CD14-positive monocyte (primary cell): ENCODE measurements at regions not wholly inside any gene's neighbourhood (a gene's known extent, or its start where the extent isn't known, plus 50 kb on each side); places are given as distances from the start of the nearest gene placed in this dataset.

Experiments
- DNase-seq, 3 donors: peaks; one replicate each; pipeline ENCODE4 v3.0.0-alpha.2; 2011 to 2022
- H2AFZ ChIP-seq: 2 replicates; pipeline ENCODE4 v1.6.0; 2012; ENCODE audit warnings: mild to moderate bottlenecking, low read depth, low read length, inconsistent platforms; ENCODE audit not compliant: insufficient read depth, poor library complexity, severe bottlenecking
- H3K27ac ChIP-seq, 2 donors: 1 replicate in 1 of 2; 2 replicates in 1 of 2; pipeline ENCODE4 v1.5.1; 2012 to 2013; ENCODE audit warnings: low read length in 2 of 2, control low read depth in 1 of 2, inconsistent platforms in 1 of 2, low read depth in 1 of 2, mild to moderate bottlenecking in 1 of 2
- H3K27me3 ChIP-seq, 2 donors: one replicate each; pipeline versions ENCODE4 v1.6.0 to v1.6.1; 2011 to 2013; ENCODE audit warnings: low read length in 2 of 2; ENCODE audit not compliant: control insufficient read depth in 2 of 2, insufficient read depth in 2 of 2
- H3K36me3 ChIP-seq, 2 donors: replicated peaks in 1 of 2; 1 replicate in 1 of 2; 2 replicates in 1 of 2; pipeline versions ENCODE4 v1.5.1 to v1.6.1; 2012 to 2013; ENCODE audit warnings: low read length in 2 of 2, control low read depth in 1 of 2, inconsistent platforms in 1 of 2, mild to moderate bottlenecking in 1 of 2; ENCODE audit not compliant: insufficient read depth in 2 of 2, control insufficient read depth in 1 of 2
- H3K4me1 ChIP-seq, 2 donors: 1 replicate in 1 of 2; 2 replicates in 1 of 2; pipeline versions ENCODE4 v1.5.1 to v1.6.1; 2012 to 2013; ENCODE audit warnings: low read length in 2 of 2, control low read depth in 1 of 2, inconsistent platforms in 1 of 2, mild to moderate bottlenecking in 1 of 2, moderate library complexity in 1 of 2; ENCODE audit not compliant: insufficient read depth in 2 of 2, control insufficient read depth in 1 of 2
- H3K4me2 ChIP-seq: replicated peaks from 2 replicates; pipeline ENCODE3; 2012; ENCODE audit warnings: low read length, moderate library complexity, mild to moderate bottlenecking; ENCODE audit not compliant: poor library complexity, severe bottlenecking; ENCODE audit errors: extremely low read depth
- H3K4me3 ChIP-seq, 3 experiments: fragments of 200-600 bp in 1 of 3; sonication (generic) in 1 of 3; replicated peaks in 1 of 3; 1 replicate in 2 of 3; 2 replicates in 1 of 3; pipeline ENCODE4 v1.5.1; 2011 to 2013; ENCODE audit warnings: low read length in 3 of 3, mild to moderate bottlenecking in 3 of 3, control low read depth in 2 of 3, low read depth in 2 of 3, inconsistent platforms in 1 of 3, moderate library complexity in 1 of 3
- H3K79me2 ChIP-seq: 2 replicates; pipeline ENCODE4 v1.6.0; 2012; ENCODE audit warnings: mild to moderate bottlenecking, control low read depth, inconsistent platforms, low read length, moderate library complexity; ENCODE audit not compliant: insufficient read depth
- H3K9ac ChIP-seq: 2 replicates; pipeline ENCODE4 v1.6.0; 2017; ENCODE audit warnings: low read length, mild to moderate bottlenecking; ENCODE audit not compliant: insufficient read depth, poor library complexity, severe bottlenecking
- H3K9me3 ChIP-seq, 2 donors: replicated peaks in 1 of 2; 1 replicate in 1 of 2; 2 replicates in 1 of 2; pipeline versions ENCODE4 v1.5.1 to v1.6.1; 2012 to 2013; ENCODE audit warnings: low read length in 2 of 2, control low read depth in 1 of 2; ENCODE audit not compliant: control insufficient read depth in 1 of 2, insufficient read depth in 1 of 2
- H4K20me1 ChIP-seq: 2 replicates; pipeline ENCODE4 v1.6.0; 2012; ENCODE audit warnings: mild to moderate bottlenecking, low read length, control low read depth, moderate library complexity; ENCODE audit not compliant: insufficient read depth
- H3K27ac Mint-ChIP-seq, 7 donors: one replicate each; pipeline ENCODE4 v1.8.0; 2020; ENCODE audit warnings: mild to moderate bottlenecking in 7 of 7, mixed read lengths in 7 of 7, moderate library complexity in 6 of 7, inconsistent platforms in 2 of 7
- H3K27me3 Mint-ChIP-seq, 3 donors: one replicate each; pipeline ENCODE4 v1.8.0; 2021 to 2022; ENCODE audit warnings: low read depth in 3 of 3, mild to moderate bottlenecking in 3 of 3, mixed read lengths in 3 of 3, moderate library complexity in 3 of 3, inconsistent platforms in 1 of 3
- H3K36me3 Mint-ChIP-seq, 2 donors: one replicate each; pipeline ENCODE4 v1.8.0; 2020; ENCODE audit warnings: mixed read lengths in 2 of 2, inconsistent platforms in 1 of 2, mild to moderate bottlenecking in 1 of 2
- H3K4me1 Mint-ChIP-seq: one replicate; pipeline ENCODE4 v1.8.0; 2020; ENCODE audit warnings: mild to moderate bottlenecking, mixed read lengths
- H3K4me3 Mint-ChIP-seq, 2 donors: one replicate each; pipeline ENCODE4 v1.8.0; 2020; ENCODE audit warnings: mild to moderate bottlenecking in 2 of 2, mixed read lengths in 2 of 2, moderate library complexity in 1 of 2
- H3K9me3 Mint-ChIP-seq, 7 donors: one replicate each; pipeline ENCODE4 v1.8.0; 2020 to 2022; ENCODE audit warnings: mixed read lengths in 7 of 7, mild to moderate bottlenecking in 6 of 7, moderate library complexity in 6 of 7, inconsistent platforms in 2 of 7
- WGBS: methylation state at CpG from one replicate; pipeline ENCODE4 v1.1.5; 2013; ENCODE audit warnings: missing lambda C conversion rate; ENCODE audit not compliant: insufficient coverage; 5-methylcytosine and 5-hydroxymethylcytosine counted together
- intact Hi-C, 2 donors: fragments of 100-400 bp; cut with micrococcal nuclease; formaldehyde crosslinking; loops; one replicate each; pipeline versions ENCODE4 v1.15.0 to v1.15.1; 2023
- TF ChIP-seq, protein P1 (sequence below): fragments of 200-600 bp; IDR thresholded peaks from one replicate; pipeline ENCODE4 v1.8.0; 2022; ENCODE audit warnings: antibody characterized with exemption, mild to moderate bottlenecking

DNA sequence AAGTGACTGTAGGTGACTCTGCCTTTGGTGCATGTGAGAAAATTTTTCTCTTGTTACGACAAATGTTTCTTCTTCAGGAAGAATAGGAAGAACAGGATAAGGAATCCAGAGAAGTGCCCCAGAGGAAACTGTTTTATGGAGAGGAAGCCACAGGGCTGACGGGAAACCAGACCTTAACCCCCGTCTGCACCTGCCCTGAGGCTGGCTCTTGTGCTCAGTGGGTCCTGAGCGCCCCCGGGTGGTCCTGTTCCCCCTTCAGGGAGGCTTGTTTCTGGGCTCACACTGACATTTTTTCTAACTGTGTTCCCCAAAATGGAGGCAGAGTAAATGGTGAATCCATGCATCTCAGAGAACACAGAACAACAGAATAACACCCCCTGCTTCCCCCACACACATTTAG lies 691.8 kb downstream of the TMEM121 start:
- Histone ChIP-seq H4K20me1 (no peaks in the 10 kb centered on the region), H3K27ac (no peak overlapping the region), H3K9ac (no peak overlapping the region), H2AFZ (no peak overlapping the region), H3K27me3 (no peaks in the 10 kb centered on the region), H3K4me2 (no peak overlapping the region), H3K36me3 (no peaks in the 10 kb centered on the region), H3K4me3 (no peak overlapping the region), H3K4me1 (no peaks in the 10 kb centered on the region), H3K79me2 (no peaks in the 10 kb centered on the region), H3K9me3 (no peaks in the 10 kb centered on the region)
- no peak overlapping the region for H3K4me3 Mint-ChIP-seq
- peaks cover 4% of the 10 kb centered on the region for H3K4me1 Mint-ChIP-seq
- WGBS: 4% methylated on average over 4 of the region's 5 CpGs
- H3K27ac Mint-ChIP-seq: no peak overlapping the region
- TF ChIP-seq, protein P1, sequence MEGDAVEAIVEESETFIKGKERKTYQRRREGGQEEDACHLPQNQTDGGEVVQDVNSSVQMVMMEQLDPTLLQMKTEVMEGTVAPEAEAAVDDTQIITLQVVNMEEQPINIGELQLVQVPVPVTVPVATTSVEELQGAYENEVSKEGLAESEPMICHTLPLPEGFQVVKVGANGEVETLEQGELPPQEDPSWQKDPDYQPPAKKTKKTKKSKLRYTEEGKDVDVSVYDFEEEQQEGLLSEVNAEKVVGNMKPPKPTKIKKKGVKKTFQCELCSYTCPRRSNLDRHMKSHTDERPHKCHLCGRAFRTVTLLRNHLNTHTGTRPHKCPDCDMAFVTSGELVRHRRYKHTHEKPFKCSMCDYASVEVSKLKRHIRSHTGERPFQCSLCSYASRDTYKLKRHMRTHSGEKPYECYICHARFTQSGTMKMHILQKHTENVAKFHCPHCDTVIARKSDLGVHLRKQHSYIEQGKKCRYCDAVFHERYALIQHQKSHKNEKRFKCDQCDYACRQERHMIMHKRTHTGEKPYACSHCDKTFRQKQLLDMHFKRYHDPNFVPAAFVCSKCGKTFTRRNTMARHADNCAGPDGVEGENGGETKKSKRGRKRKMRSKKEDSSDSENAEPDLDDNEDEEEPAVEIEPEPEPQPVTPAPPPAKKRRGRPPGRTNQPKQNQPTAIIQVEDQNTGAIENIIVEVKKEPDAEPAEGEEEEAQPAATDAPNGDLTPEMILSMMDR: no peak
- H3K27me3 Mint-ChIP-seq: peaks cover 0 to 2% (median 0%) of the 10 kb centered on the region in 3 donors
- no peaks in the 10 kb centered on the region for H3K36me3 Mint-ChIP-seq
- H3K9me3 Mint-ChIP-seq: no peaks in the 10 kb centered on the region
- intact Hi-C loops: no loop called here
- no peak for DNase-seq

DNA sequence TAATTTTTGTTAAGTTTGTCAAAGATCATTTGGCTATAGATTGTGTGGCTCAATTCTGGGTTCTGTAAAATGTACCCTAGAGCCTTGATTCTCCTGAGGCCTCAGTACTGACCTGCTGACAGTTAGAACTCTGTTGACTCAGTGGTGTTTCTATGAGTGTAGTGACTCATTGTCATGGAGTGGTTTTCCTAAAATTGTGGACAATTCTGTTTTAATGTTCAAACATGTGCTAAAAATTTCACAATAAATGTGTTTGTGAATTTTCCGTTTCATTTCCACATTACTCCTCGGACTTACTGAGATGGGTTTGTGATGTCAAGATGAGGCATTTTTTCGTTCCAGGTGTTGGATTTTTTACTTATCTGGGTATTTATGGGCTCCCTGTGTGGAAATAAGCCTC lies 695.9 kb downstream of the TMEM121 start:
- Histone ChIP-seq H3K4me2 (no peak overlapping the region), H3K9ac (no peak overlapping the region), H3K27ac (no peak overlapping the region), H3K36me3 (no peaks in the 10 kb centered on the region), H4K20me1 (no peaks in the 10 kb centered on the region), H3K27me3 (no peaks in the 10 kb centered on the region), H2AFZ (no peak overlapping the region), H3K4me3 (no peak overlapping the region), H3K9me3 (no peaks in the 10 kb centered on the region), H3K4me1 (no peaks in the 10 kb centered on the region), H3K79me2 (no peaks in the 10 kb centered on the region)
- WGBS: no CpG with 5 or more reads among the region's 3 CpGs
- H3K27me3 Mint-ChIP-seq: no peaks in the 10 kb centered on the region
- no peaks in the 10 kb centered on the region for H3K36me3 Mint-ChIP-seq
- peak overlapping the region in 1 of 7 donors; percentile 7 for H3K27ac Mint-ChIP-seq
- no peaks in the 10 kb centered on the region for H3K9me3 Mint-ChIP-seq
- TF ChIP-seq, protein P1: no peak
- H3K4me3 Mint-ChIP-seq: no peak overlapping the region
- DNase-seq: no peak
- H3K4me1 Mint-ChIP-seq: peaks cover 19% of the 10 kb centered on the region
- intact Hi-C loops: no loop called here
